ENCODE measurements at regions not wholly inside any gene's neighbourhood (a gene's known extent, or its start where the extent isn't known, plus 50 kb on each side); places are given as distances from the start of the nearest gene placed in this dataset.

GRCh38 chr1:195697130-195697529 is 911.1 kb downstream of the KCNT2 start:
- TF ChIP-seq CTCF (IDR thresholded peaks at IDR 0.05) (no peak), POLR2A (IDR thresholded peaks at IDR 0.05) (no peak)
